C4-2B (cell line): ENCODE measurements at regions not wholly inside any gene's neighbourhood (a gene's known extent, or its start where the extent isn't known, plus 50 kb on each side); places are given as distances from the start of the nearest gene placed in this dataset.

Experiments used
- CTCF ChIP-seq: fragments of 450-650 bp; conservative IDR thresholded peaks from 2 replicates; pipeline ENCODE4 v1.5.1; 2017; ENCODE audit warnings: mild to moderate bottlenecking
- ZFX ChIP-seq: fragments of 450-650 bp; IDR thresholded peaks from 2 replicates; pipeline ENCODE4 v1.6.1; 2017

GRCh38 chr1:173287785-173288184 is 80.7 kb upstream of the TNFSF4 start:
- TF ChIP-seq CTCF (no peak), ZFX (no peak)
